Fibroblast of upper back skin (primary cell): ENCODE measurements at regions not wholly inside any gene's neighbourhood (a gene's known extent, or its start where the extent isn't known, plus 50 kb on each side); places are given as distances from the start of the nearest gene placed in this dataset.
"Not testable (repeated sequence)": the region's sequence is repeated elsewhere in the genome, so short reads cannot be mapped to it uniquely, and the experiment has no call there.

Experiments used
- DNase-seq: peaks from one replicate; pipeline ENCODE4 v3.0.0-alpha.2; 2013

GRCh38 chrX:8018934-8019333 lies 91.7 kb upstream of the PNPLA4 start:
- no peak for DNase-seq

- no peak for DNase-seq
Measured at GRCh38 chrX:8010105-8010504, 82.9 kb upstream of the PNPLA4 start.

GRCh38 chrX:8005678-8006347 lies 78.6 kb upstream of the PNPLA4 start:
- DNase-seq = no peak

- no peak for DNase-seq
Measured at GRCh38 chrX:8003147-8003883, 76.1 kb upstream of the PNPLA4 start.

- no peak for DNase-seq
Measured at GRCh38 chrX:7996851-7997250, 69.6 kb upstream of the PNPLA4 start.

- peak; percentile 24 for DNase-seq
Measured at GRCh38 chrX:7996414-7996813, 69.2 kb upstream of the PNPLA4 start.

- DNase-seq = no peak
Measured at GRCh38 chrX:7993873-7994272, 66.7 kb upstream of the PNPLA4 start.

- DNase-seq = peak; percentile 77
Measured at GRCh38 chrX:7988013-7988759, 61.0 kb upstream of the PNPLA4 start.

GRCh38 chrX:7987160-7988012 lies 60.2 kb upstream of the PNPLA4 start:
- DNase-seq = peak; percentile 47

GRCh38 chrX:7986738-7987137 lies 59.5 kb upstream of the PNPLA4 start:
- DNase-seq = not testable (repeated sequence)

GRCh38 chrX:7985568-7985967 lies 58.4 kb upstream of the PNPLA4 start:
- peak; percentile 37 for DNase-seq

- DNase-seq = no peak
Measured at GRCh38 chrX:7983581-7983980, 56.4 kb upstream of the PNPLA4 start.
